Liver (tissue), 3 donors: ENCODE measurements at regions not wholly inside any gene's neighbourhood (a gene's known extent, or its start where the extent isn't known, plus 50 kb on each side); places are given as distances from the start of the nearest gene placed in this dataset.

Source experiments
- CTCF ChIP-seq: fragments of 150-350 bp; IDR thresholded peaks from 2 replicates; pipeline ENCODE4 v1.5.1; 2017; ENCODE audit warnings: improper control_type of control experiment, low read depth, low read length; ENCODE audit not compliant: missing input control
- HNF4A ChIP-seq, 2 donors: conservative IDR thresholded peaks; 2 replicates each; pipeline ENCODE4 v1.6.1; 2016; ENCODE audit warnings: antibody characterized with exemption in 2 of 2, mild to moderate bottlenecking in 2 of 2
- JUND ChIP-seq, 2 donors: IDR thresholded peaks; 2 replicates each; pipeline ENCODE4 v1.6.1; 2016; ENCODE audit warnings: antibody characterized with exemption in 2 of 2
- MAX ChIP-seq: IDR thresholded peaks from 2 replicates; pipeline ENCODE4 v1.6.1; 2016; ENCODE audit warnings: antibody characterized with exemption
- RAD21 ChIP-seq, 2 donors: IDR thresholded peaks; 2 replicates each; pipeline ENCODE4 v1.6.1; 2016; ENCODE audit warnings: antibody characterized with exemption in 2 of 2, mild to moderate bottlenecking in 2 of 2
- REST ChIP-seq: IDR thresholded peaks from 2 replicates; pipeline ENCODE4 v1.6.1; 2016; ENCODE audit warnings: antibody characterized with exemption, mild to moderate bottlenecking
- YY1 ChIP-seq: IDR thresholded peaks from 2 replicates; pipeline ENCODE4 v1.6.1; 2016; ENCODE audit warnings: antibody characterized with exemption, mild to moderate bottlenecking
- TF ChIP-seq, protein P1 (sequence below): IDR thresholded peaks from 2 replicates; pipeline ENCODE4 v1.6.1; 2016; ENCODE audit warnings: antibody characterized with exemption
- TF ChIP-seq, protein P2 (sequence below): IDR thresholded peaks from 2 replicates; pipeline ENCODE4 v1.6.1; 2016; ENCODE audit warnings: antibody characterized with exemption
- donor health status: healthy.
- donor health status: healthy.

DNA sequence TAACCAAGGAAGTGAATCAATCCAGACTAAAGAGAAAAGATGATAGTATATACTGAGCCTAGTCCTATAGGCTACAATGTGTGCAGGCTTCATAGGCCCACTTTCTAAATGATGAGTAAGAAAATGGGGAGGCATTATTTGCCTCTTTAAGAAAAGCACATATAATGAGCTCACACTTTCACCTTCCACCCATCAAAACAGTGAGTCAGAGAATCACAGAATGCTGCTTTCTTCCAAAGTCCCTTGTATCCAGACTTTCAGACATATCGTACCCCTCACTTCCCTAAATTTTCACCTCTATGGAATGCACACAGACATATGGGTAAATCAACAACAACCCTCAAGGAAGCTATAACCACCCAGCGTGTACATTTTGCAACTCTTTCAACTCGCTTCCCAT, 286.4 kb upstream of the PRKD1 start:
- TF ChIP-seq CTCF (no peak), YY1 (no peak), RAD21 (IDR thresholded peaks at IDR 0.05) (no peak), HNF4A (conservative IDR thresholded peaks at IDR 0.05) (no peak), REST (no peak), MAX (no peak), JUND (IDR thresholded peaks at IDR 0.05) (no peak)
- TF ChIP-seq, protein P1, sequence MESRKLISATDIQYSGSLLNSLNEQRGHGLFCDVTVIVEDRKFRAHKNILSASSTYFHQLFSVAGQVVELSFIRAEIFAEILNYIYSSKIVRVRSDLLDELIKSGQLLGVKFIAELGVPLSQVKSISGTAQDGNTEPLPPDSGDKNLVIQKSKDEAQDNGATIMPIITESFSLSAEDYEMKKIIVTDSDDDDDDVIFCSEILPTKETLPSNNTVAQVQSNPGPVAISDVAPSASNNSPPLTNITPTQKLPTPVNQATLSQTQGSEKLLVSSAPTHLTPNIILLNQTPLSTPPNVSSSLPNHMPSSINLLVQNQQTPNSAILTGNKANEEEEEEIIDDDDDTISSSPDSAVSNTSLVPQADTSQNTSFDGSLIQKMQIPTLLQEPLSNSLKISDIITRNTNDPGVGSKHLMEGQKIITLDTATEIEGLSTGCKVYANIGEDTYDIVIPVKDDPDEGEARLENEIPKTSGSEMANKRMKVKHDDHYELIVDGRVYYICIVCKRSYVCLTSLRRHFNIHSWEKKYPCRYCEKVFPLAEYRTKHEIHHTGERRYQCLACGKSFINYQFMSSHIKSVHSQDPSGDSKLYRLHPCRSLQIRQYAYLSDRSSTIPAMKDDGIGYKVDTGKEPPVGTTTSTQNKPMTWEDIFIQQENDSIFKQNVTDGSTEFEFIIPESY, result no peak
- TF ChIP-seq, protein P2, sequence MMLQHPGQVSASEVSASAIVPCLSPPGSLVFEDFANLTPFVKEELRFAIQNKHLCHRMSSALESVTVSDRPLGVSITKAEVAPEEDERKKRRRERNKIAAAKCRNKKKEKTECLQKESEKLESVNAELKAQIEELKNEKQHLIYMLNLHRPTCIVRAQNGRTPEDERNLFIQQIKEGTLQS, result no peak
